ENCODE measurements at regions not wholly inside any gene's neighbourhood (a gene's known extent, or its start where the extent isn't known, plus 50 kb on each side); places are given as distances from the start of the nearest gene placed in this dataset.

GRCh38 chr10:58106211-58107035 lies 161.3 kb downstream of the IPMK start:
- FAIRE-seq = no peak
- TF ChIP-seq CTCF (IDR thresholded peaks at IDR 0.05; ENCODE audit: insufficient read depth, missing control alignments) = no peak

DNA sequence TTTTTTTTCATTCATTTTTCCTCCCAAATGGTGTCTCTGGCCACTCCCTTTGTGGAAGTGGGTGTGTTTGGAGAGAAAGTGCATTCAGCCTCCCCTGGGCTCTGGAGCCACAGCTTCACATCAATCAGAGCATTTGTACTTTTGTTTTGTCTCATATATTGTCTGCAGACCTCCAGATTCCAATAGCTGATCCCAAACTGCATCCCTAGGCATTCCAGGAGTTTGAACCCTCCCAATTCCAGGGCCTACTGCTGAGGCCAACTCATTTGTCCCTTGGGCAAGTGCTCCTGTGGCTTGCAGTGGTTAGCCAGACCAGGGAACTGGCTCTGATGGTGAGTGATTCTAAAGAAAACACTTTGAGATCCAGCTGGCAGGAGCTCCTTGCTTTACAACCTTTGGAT lies 163.3 kb downstream of the IPMK start:
- TF ChIP-seq CTCF (IDR thresholded peaks at IDR 0.05; ENCODE audit: insufficient read depth, missing control alignments) = no peak
- FAIRE-seq (no peak), DNase-seq (ENCODE audit: insufficient read length, low spot score) (no peak)

More at GRCh38 chr10:58106211-58107035, 161.3 kb downstream of the IPMK start:
- no peak for DNase-seq (ENCODE audit: insufficient read length, low spot score)

DNA sequence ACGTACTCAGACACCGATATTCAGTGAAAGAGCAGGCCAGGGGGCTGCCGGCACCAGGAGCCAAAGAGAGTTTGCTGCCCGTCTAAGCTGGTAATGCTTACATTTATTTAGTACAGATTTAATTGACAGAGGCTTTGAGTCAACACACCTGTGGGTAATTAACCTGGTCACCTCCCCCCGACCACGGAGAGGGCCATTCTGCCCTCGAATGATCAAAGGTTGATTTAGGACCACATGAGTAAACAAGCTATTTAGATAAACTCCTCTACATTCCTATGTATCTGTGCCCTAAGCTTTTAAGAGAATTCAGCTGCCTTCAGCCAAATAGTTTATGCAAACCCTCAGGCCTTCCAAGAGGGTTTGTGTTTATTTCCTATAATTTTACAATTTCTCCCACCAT lies 164.8 kb downstream of the IPMK start:
- no peak for TF ChIP-seq CTCF (IDR thresholded peaks at IDR 0.05; ENCODE audit: insufficient read depth, missing control alignments)
- FAIRE-seq (no peak), DNase-seq (ENCODE audit: insufficient read length, low spot score) (no peak)

- FAIRE-seq = no peak
- DNase-seq (ENCODE audit: insufficient read length, low spot score) = no peak
- TF ChIP-seq CTCF (IDR thresholded peaks at IDR 0.05; ENCODE audit: insufficient read depth, missing control alignments) = no peak
Measured at GRCh38 chr10:58101682-58102081, 166.0 kb downstream of the IPMK start.

- no peak for TF ChIP-seq CTCF (IDR thresholded peaks at IDR 0.05; ENCODE audit: insufficient read depth, missing control alignments)
- DNase-seq (ENCODE audit: insufficient read length, low spot score) (no peak), FAIRE-seq (no peak)
Measured at GRCh38 chr10:58094985-58095718, 172.5 kb downstream of the IPMK start.

DNA sequence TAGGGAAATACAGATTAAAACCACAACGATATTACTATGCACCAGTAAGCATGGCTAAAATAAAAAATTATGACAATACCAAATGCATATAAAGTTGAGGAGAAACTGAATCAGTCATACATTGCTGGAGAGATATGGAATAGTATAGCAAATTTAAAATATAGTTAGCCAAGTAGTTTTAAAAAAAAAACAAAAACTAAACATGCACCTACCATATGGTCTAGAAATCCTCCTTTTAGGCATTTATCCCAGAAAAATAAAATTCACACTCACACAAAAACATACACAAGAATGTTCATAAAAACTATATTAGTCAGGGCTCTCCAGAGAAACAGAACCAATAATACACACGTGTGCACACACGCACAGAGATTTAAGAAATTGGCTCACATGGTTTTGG lies 175.8 kb downstream of the IPMK start:
- no peak for TF ChIP-seq CTCF (IDR thresholded peaks at IDR 0.05; ENCODE audit: insufficient read depth, missing control alignments)
- no peak for DNase-seq (ENCODE audit: insufficient read length, low spot score)
- FAIRE-seq = no peak

DNA sequence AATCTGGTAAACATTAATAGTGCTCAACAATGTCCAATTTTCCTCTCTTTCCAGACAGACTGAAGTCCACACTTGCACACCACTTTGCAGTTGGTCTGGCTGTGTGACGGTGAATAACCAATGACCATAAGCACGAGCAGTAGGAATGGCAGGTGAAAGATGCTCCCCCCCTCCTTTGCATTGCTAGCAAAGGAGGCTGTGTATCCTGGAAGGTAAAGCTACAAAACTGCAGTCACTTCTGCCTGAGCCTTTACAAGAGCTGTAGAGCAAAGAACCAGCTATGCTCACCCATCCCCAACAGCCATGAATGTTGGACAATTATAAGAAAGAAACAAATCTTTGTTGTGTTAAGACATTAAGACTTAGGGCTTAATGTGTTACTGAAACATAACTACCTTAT lies 178.0 kb downstream of the IPMK start:
- FAIRE-seq = no peak
- DNase-seq (ENCODE audit: insufficient read length, low spot score) = no peak
- TF ChIP-seq CTCF (IDR thresholded peaks at IDR 0.05; ENCODE audit: insufficient read depth, missing control alignments) = no peak

All from D721Med (cell line).